Ishikawa (cell line): ENCODE measurements at regions not wholly inside any gene's neighbourhood (a gene's known extent, or its start where the extent isn't known, plus 50 kb on each side); places are given as distances from the start of the nearest gene placed in this dataset.

ENCODE experiments used
- CEBPB ChIP-seq: IDR thresholded peaks from 2 replicates; pipeline ENCODE4 v1.6.1; 2012
- CREB1 ChIP-seq: IDR thresholded peaks from 2 replicates; pipeline ENCODE4 v1.6.1; 2012; ENCODE audit warnings: low read depth
- EGR1 ChIP-seq: IDR thresholded peaks from 2 replicates; pipeline ENCODE4 v1.6.1; 2012
- EP300 ChIP-seq: IDR thresholded peaks from 2 replicates; pipeline ENCODE4 v1.6.1; 2012; ENCODE audit warnings: borderline replicate concordance
- FOXM1 ChIP-seq: IDR thresholded peaks from 2 replicates; pipeline ENCODE4 v1.6.1; 2012; ENCODE audit warnings: low read depth, borderline replicate concordance
- NFIC ChIP-seq: IDR thresholded peaks from 2 replicates; pipeline ENCODE4 v1.6.1; 2012
- RAD21 ChIP-seq: IDR thresholded peaks from 2 replicates; pipeline ENCODE4 v1.6.1; 2012; ENCODE audit warnings: low read depth
- TAF1 ChIP-seq: IDR thresholded peaks from 2 replicates; pipeline ENCODE4 v1.6.1; 2012; ENCODE audit warnings: low read depth, mild to moderate bottlenecking
- TCF12 ChIP-seq: IDR thresholded peaks from 2 replicates; pipeline ENCODE4 v1.6.1; 2012; ENCODE audit warnings: low read depth
- TEAD4 ChIP-seq: IDR thresholded peaks from 2 replicates; pipeline ENCODE4 v1.6.1; 2012
- YY1 ChIP-seq: IDR thresholded peaks from 2 replicates; pipeline ENCODE4 v1.6.1; 2012; ENCODE audit warnings: low read depth
- ZBTB7A ChIP-seq: IDR thresholded peaks from 2 replicates; pipeline ENCODE4 v1.6.1; 2012; ENCODE audit warnings: low read depth
- TF ChIP-seq, protein P1 (sequence below): IDR thresholded peaks from 2 replicates; pipeline ENCODE4 v1.6.1; 2012; ENCODE audit warnings: low read depth, mild to moderate bottlenecking
- TF ChIP-seq, protein P2 (sequence below): IDR thresholded peaks from 2 replicates; pipeline ENCODE4 v1.6.1; 2012
- TF ChIP-seq, protein P3 (sequence below): IDR thresholded peaks from 2 replicates; pipeline ENCODE4 v1.6.1; 2012

DNA sequence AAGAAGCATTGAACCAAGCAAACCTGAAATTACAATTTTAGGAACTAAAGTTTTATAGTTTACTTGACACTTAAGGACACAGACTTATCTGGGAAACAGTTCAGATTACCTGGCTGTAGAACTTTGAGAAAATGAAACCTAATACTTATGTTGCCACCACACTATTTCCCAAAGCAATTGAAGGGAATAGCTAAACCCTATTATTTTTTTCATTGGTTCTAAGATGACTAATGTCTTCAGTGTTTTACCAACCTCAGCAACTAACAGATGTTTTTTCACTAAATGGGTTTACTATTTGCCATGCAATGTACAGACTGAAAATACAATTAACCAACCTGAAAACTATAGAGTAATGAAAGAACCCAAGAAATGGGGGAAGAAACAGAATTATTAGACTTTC, 689.6 kb downstream of the SORCS1 start:
- no peak for TF ChIP-seq TAF1
- no peak for TF ChIP-seq RAD21
- TF ChIP-seq, protein P1, sequence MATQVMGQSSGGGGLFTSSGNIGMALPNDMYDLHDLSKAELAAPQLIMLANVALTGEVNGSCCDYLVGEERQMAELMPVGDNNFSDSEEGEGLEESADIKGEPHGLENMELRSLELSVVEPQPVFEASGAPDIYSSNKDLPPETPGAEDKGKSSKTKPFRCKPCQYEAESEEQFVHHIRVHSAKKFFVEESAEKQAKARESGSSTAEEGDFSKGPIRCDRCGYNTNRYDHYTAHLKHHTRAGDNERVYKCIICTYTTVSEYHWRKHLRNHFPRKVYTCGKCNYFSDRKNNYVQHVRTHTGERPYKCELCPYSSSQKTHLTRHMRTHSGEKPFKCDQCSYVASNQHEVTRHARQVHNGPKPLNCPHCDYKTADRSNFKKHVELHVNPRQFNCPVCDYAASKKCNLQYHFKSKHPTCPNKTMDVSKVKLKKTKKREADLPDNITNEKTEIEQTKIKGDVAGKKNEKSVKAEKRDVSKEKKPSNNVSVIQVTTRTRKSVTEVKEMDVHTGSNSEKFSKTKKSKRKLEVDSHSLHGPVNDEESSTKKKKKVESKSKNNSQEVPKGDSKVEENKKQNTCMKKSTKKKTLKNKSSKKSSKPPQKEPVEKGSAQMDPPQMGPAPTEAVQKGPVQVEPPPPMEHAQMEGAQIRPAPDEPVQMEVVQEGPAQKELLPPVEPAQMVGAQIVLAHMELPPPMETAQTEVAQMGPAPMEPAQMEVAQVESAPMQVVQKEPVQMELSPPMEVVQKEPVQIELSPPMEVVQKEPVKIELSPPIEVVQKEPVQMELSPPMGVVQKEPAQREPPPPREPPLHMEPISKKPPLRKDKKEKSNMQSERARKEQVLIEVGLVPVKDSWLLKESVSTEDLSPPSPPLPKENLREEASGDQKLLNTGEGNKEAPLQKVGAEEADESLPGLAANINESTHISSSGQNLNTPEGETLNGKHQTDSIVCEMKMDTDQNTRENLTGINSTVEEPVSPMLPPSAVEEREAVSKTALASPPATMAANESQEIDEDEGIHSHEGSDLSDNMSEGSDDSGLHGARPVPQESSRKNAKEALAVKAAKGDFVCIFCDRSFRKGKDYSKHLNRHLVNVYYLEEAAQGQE = no peak
- no peak for TF ChIP-seq CEBPB
- TF ChIP-seq EP300 = no peak
- TF ChIP-seq, protein P2, sequence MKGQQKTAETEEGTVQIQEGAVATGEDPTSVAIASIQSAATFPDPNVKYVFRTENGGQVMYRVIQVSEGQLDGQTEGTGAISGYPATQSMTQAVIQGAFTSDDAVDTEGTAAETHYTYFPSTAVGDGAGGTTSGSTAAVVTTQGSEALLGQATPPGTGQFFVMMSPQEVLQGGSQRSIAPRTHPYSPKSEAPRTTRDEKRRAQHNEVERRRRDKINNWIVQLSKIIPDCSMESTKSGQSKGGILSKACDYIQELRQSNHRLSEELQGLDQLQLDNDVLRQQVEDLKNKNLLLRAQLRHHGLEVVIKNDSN = no peak
- no peak for TF ChIP-seq CREB1
- no peak for TF ChIP-seq EGR1
- TF ChIP-seq YY1 = no peak
- no peak for TF ChIP-seq ZBTB7A
- TF ChIP-seq NFIC = no peak
- no peak for TF ChIP-seq FOXM1
- no peak for TF ChIP-seq TCF12
- no peak for TF ChIP-seq TEAD4
- TF ChIP-seq, protein P3, sequence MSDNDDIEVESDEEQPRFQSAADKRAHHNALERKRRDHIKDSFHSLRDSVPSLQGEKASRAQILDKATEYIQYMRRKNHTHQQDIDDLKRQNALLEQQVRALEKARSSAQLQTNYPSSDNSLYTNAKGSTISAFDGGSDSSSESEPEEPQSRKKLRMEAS = no peak

DNA sequence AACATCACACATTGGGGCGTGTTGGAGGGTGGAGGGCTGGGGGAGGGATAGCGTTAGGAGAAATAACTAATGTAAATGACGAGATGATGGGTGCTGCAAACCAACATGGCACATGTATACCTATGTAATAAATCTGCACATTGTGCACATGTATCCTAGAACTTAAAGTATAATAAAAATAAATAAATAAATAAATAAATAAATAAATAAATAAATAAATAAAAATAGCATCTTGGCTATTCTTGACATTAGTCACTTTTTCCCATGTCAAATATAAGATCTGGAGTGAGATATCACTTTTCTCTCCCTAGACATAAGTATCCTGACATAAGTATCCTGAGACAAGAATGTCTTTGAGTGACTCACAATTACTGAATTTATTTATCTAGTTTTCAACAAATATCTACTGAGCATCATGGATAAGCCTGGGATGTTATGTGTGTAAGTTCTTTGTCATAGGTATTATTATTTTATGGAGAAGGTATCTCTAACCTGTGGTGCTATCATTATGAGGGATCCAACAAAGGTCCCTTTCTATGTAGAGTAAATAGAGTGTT, 691.3 kb downstream of the SORCS1 start:
- no peak for TF ChIP-seq RAD21
- no peak for TF ChIP-seq FOXM1
- TF ChIP-seq NFIC = no peak
- TF ChIP-seq EGR1 = no peak
- no peak for TF ChIP-seq TAF1
- no peak for TF ChIP-seq TEAD4
- TF ChIP-seq ZBTB7A = no peak
- TF ChIP-seq YY1 = no peak
- TF ChIP-seq TCF12 = no peak
- TF ChIP-seq EP300 = no peak
- no peak for TF ChIP-seq CREB1
- TF ChIP-seq CEBPB = no peak
- TF ChIP-seq, protein P2 = no peak
- TF ChIP-seq, protein P3 = no peak
- TF ChIP-seq, protein P1 = no peak

DNA sequence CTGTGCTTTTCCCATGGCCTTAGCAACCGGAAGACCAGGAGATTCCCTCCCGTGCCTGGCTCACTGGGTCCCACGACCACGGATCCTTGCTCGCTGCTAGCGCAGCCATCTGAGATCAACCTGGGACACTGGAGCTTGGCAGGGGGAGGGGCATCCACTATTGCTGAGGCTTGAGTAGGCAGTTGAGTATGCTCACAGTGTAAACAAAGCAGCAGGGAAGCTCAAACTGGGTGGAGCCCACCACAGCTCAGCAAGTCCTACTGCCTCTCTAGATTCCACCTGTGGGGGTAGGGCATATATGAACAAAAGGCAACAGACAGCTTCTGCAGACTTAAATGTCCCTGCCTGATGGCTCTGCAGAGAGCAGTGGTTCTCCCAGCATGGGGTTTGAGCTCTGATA, 697.0 kb downstream of the SORCS1 start:
- TF ChIP-seq, protein P2 = no peak
- TF ChIP-seq CREB1 (no peak), EP300 (no peak), FOXM1 (no peak)
- TF ChIP-seq, protein P3 = no peak
- TF ChIP-seq, protein P1 = no peak

DNA sequence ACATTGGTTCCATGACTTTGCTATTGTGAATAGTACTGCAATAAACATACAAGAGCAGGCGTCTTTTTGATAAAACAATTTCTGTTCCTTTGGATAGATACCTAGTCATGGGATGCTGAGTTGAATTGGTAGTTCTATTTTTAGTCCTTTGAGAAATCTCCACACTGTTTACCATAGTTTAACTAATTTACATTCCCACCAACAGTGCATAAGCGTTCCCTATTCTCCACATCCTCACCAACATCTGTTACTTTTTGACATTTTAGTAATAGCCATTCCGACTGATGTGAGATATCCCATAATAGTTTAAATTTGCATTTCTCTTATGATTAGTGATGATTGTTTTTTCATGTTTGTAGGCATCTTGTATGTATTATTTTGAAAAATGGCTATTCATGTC, 707.0 kb downstream of the SORCS1 start:
- TF ChIP-seq NFIC (no peak), TAF1 (no peak), EP300 (no peak), ZBTB7A (no peak), EGR1 (no peak)
